ENCODE measurements at regions not wholly inside any gene's neighbourhood (a gene's known extent, or its start where the extent isn't known, plus 50 kb on each side); places are given as distances from the start of the nearest gene placed in this dataset.

DNA sequence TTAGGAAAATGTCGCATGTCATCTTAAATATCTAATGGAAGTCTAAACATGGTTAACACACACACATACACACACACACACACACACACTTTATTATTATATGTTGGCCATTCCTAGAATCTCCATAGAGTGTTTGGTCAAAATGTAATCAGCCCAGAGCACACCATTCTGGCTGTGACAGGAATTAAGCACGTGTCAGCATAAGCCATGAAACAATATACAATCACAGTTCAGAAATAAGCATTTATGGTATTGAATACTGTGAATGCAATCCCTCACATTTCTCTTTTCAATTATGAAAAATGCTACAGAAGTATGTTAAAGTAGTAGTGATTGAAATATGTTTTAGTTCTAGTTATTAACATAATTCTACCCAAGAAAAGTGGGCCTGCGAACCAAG is 611.6 kb downstream of the PRELID2 start:
- no peak for DNase-seq (ENCODE audit: low read depth)
- TF ChIP-seq, protein P1, sequence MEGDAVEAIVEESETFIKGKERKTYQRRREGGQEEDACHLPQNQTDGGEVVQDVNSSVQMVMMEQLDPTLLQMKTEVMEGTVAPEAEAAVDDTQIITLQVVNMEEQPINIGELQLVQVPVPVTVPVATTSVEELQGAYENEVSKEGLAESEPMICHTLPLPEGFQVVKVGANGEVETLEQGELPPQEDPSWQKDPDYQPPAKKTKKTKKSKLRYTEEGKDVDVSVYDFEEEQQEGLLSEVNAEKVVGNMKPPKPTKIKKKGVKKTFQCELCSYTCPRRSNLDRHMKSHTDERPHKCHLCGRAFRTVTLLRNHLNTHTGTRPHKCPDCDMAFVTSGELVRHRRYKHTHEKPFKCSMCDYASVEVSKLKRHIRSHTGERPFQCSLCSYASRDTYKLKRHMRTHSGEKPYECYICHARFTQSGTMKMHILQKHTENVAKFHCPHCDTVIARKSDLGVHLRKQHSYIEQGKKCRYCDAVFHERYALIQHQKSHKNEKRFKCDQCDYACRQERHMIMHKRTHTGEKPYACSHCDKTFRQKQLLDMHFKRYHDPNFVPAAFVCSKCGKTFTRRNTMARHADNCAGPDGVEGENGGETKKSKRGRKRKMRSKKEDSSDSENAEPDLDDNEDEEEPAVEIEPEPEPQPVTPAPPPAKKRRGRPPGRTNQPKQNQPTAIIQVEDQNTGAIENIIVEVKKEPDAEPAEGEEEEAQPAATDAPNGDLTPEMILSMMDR (IDR thresholded peaks at IDR 0.05; ENCODE audit: control insufficient read depth, insufficient read depth, low read depth, low read length, missing control alignments): no peak
- H3K4me3 ChIP-seq (ENCODE audit: control insufficient read depth, low read depth, low read length): no peak overlapping the region

DNA sequence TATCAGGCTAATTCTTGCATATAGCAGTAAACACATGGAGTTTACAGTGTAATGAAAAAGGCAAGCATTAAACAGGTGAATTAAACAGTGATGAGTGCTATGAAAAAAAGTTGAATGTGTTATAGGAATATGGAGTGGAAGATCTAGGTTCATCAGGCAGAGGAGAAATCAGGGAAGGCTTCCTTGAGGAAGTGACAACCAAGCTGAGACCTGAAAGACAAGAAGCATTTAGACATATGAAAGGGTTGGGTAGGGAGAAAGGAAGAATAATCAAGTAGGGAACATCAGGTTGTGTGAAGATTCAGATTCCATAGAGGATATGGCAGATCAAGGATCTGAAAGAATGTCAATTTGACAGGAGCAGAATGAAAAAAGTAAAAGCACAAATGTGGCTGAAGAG is 612.5 kb downstream of the PRELID2 start:
- no peak for DNase-seq (ENCODE audit: low read depth)
- TF ChIP-seq, protein P1 (IDR thresholded peaks at IDR 0.05; ENCODE audit: control insufficient read depth, insufficient read depth, low read depth, low read length, missing control alignments): no peak
- no peak overlapping the region for H3K4me3 ChIP-seq (ENCODE audit: control insufficient read depth, low read depth, low read length)

DNA sequence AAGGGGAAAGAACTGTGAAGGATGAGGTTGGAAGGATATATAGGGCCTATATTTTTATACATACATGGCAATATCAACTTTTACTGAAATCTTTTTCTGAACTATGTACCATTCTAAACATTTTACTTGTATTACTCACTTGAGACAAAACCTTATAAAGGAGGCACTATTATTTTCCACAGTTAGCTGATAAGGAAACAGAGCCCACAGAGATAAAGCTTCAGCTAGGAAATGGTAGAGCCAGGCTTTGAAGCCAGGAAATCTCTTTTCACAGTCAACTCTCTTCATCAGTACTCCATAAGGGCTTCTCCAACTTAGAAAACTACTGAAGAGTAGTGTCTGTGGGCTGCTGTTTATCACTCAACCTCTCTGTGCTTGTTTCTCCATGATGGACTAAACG is 613.7 kb downstream of the PRELID2 start:
- DNase-seq (ENCODE audit: low read depth): no peak
- no peak overlapping the region for H3K4me3 ChIP-seq (ENCODE audit: control insufficient read depth, low read depth, low read length)
- TF ChIP-seq, protein P1 (IDR thresholded peaks at IDR 0.05; ENCODE audit: control insufficient read depth, insufficient read depth, low read depth, low read length, missing control alignments): no peak

DNA sequence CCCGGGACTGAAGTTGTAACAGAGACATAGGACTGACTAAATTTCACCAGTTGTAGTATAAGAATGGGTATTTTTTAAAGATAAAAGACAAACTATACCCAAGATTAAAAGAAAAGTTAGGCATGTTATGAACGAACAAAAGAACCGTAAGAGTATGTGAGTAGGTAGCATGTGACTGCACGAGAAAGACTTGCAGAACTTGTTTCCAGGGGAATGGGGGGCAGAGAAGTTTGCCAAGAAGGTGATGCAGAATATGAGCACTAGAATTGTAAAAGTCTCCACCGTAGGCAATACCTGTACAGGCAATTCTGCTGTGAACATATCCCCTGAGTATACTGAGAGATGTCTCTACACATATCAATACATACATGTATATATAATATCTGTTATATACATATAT is 614.7 kb downstream of the PRELID2 start:
- H3K4me3 ChIP-seq (ENCODE audit: control insufficient read depth, low read depth, low read length): no peak overlapping the region
- TF ChIP-seq, protein P1 (IDR thresholded peaks at IDR 0.05; ENCODE audit: control insufficient read depth, insufficient read depth, low read depth, low read length, missing control alignments): no peak
- no peak for DNase-seq (ENCODE audit: low read depth)

DNA sequence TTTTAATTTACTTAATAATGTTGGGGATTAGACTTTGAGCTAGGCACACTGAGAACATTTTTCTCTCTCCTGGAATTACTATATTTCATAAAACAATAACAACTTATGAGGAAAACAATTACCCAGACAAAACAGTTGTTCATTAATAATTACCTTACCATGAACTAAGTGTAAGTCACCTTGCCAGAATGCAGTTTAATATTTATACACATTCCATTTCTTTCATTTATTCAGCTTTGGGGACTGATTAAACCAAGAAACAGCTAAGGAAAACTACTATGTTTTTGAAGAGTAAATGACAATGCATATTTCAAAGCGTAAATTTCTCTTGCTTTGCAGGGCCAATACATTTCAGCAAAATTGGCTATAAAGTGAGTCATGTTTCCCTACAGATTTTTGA is 616.2 kb downstream of the PRELID2 start:
- TF ChIP-seq, protein P1 (IDR thresholded peaks at IDR 0.05; ENCODE audit: control insufficient read depth, insufficient read depth, low read depth, low read length, missing control alignments): no peak

DNA sequence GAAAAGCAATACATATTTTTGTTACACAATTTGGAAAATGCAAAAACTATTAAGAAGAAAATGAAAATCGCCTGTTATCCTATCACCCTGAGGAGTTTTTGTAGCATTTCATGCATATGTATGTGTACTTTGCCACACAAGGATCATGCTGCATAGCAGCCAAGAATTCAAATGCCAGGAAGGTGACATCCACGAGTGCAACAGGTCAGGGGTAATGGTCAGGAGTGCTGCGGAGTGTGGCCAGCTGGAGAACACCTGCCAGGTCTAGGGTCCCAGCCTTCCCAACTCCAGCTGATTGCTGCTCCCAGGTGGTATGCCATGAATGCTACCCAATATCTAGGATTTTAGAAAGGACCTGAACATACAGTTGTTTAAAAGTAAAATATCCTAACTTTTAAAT is 617.1 kb downstream of the PRELID2 start:
- H3K4me3 ChIP-seq (ENCODE audit: control insufficient read depth, low read depth, low read length): no peak overlapping the region
- TF ChIP-seq, protein P1 (IDR thresholded peaks at IDR 0.05; ENCODE audit: control insufficient read depth, insufficient read depth, low read depth, low read length, missing control alignments): no peak
- no peak for DNase-seq (ENCODE audit: low read depth)

More for the DNA sequence above, 616.2 kb downstream of the PRELID2 start:
- H3K4me3 ChIP-seq (ENCODE audit: control insufficient read depth, low read depth, low read length): no peak overlapping the region
- DNase-seq (ENCODE audit: low read depth): no peak

DNA sequence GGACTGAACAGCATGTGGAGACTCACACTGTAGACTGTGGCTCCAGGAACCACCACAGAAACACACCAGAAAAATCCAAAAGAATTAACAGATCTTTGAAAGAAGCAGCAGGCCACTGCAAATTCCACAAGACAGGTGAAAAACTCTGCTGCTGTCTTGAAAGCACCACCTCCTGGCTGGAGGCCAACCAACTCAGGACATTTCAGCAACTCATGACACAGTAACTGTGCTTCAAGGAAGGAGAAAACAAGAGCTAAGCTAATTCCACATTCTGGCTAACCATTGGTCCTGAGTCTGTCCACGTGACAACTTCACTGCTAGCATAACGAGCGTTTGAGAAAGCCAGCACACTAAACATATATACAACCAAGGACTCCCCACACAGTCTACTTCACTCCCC is 625.1 kb downstream of the PRELID2 start:
- TF ChIP-seq, protein P1 (IDR thresholded peaks at IDR 0.05; ENCODE audit: control insufficient read depth, insufficient read depth, low read depth, low read length, missing control alignments): no peak
- DNase-seq (ENCODE audit: low read depth): no peak
- no peak overlapping the region for H3K4me3 ChIP-seq (ENCODE audit: control insufficient read depth, low read depth, low read length)

Data from AG09309 (cell line).